Stimulated activated naive B cell treated with anti-CD40 and anti-IgM and Interleukin-4, amounts not matched to agents 10 μg/mL and 1 μg/mL and 100 μg/mL, for 72 hours (primary cell): ENCODE measurements at regions not wholly inside any gene's neighbourhood (a gene's known extent, or its start where the extent isn't known, plus 50 kb on each side); places are given as distances from the start of the nearest gene placed in this dataset.

Source experiments
- ATAC-seq, 2 donors: fragments of 150-1000 bp; cut with Tn5 transposase; replicated peaks; 2 replicates each; pipeline ENCODE4 v1.10.0; 2021; ENCODE audit warnings: moderate library complexity in 1 of 2
- DNase-seq: peaks from one replicate; pipeline ENCODE4 v3.0.0; 2021
- H3K27ac Mint-ChIP-seq: one replicate; pipeline ENCODE4 v1.8.0; 2022; ENCODE audit warnings: mild to moderate bottlenecking, mixed read lengths
- H3K27me3 Mint-ChIP-seq, 2 donors: one replicate each; pipeline ENCODE4 v1.8.0; 2022; ENCODE audit warnings: mixed read lengths in 2 of 2
- H3K36me3 Mint-ChIP-seq, 2 donors: one replicate each; pipeline ENCODE4 v1.8.0; 2022; ENCODE audit warnings: mixed read lengths in 2 of 2, mild to moderate bottlenecking in 1 of 2
- H3K4me1 Mint-ChIP-seq, 2 donors: one replicate each; pipeline ENCODE4 v1.8.0; 2022; ENCODE audit warnings: mixed read lengths in 2 of 2, mild to moderate bottlenecking in 1 of 2
- H3K4me3 Mint-ChIP-seq, 2 donors: one replicate each; pipeline ENCODE4 v1.8.0; 2022; ENCODE audit warnings: mild to moderate bottlenecking in 2 of 2, mixed read lengths in 2 of 2, moderate library complexity in 1 of 2
- H3K9me3 Mint-ChIP-seq, 2 donors: one replicate each; pipeline ENCODE4 v1.8.0; 2022; ENCODE audit warnings: mixed read lengths in 2 of 2, mild to moderate bottlenecking in 1 of 2

GRCh38 chr12:81819991-81820633, 61.0 kb upstream of the PPFIA2 start:
- peaks cover 0 to 8% of the 10 kb centered on the region in 2 donors for H3K9me3 Mint-ChIP-seq
- no peak overlapping the region for H3K27ac Mint-ChIP-seq
- no peaks in the 10 kb centered on the region for H3K4me1 Mint-ChIP-seq
- H3K27me3 Mint-ChIP-seq = no peaks in the 10 kb centered on the region
- DNase-seq (no peak), ATAC-seq (no peak)
- no peak overlapping the region for H3K4me3 Mint-ChIP-seq
- no peaks in the 10 kb centered on the region for H3K36me3 Mint-ChIP-seq

GRCh38 chr12:81815611-81816010, 56.5 kb upstream of the PPFIA2 start:
- H3K27me3 Mint-ChIP-seq = no peaks in the 10 kb centered on the region
- H3K9me3 Mint-ChIP-seq = peaks cover 5 to 20% of the 10 kb centered on the region in 2 donors
- no peaks in the 10 kb centered on the region for H3K4me1 Mint-ChIP-seq
- H3K27ac Mint-ChIP-seq = no peak overlapping the region
- H3K36me3 Mint-ChIP-seq = no peaks in the 10 kb centered on the region
- no peak overlapping the region for H3K4me3 Mint-ChIP-seq
- no peak for DNase-seq
- ATAC-seq = no peak

- no peaks in the 10 kb centered on the region for H3K27me3 Mint-ChIP-seq
- DNase-seq = no peak
- H3K9me3 Mint-ChIP-seq = peaks cover 5 to 12% of the 10 kb centered on the region in 2 donors
- no peak for ATAC-seq
- peaks cover 0 to 7% of the 10 kb centered on the region in 2 donors for H3K4me1 Mint-ChIP-seq
- no peak overlapping the region for H3K4me3 Mint-ChIP-seq
- H3K27ac Mint-ChIP-seq = no peak overlapping the region
- no peaks in the 10 kb centered on the region for H3K36me3 Mint-ChIP-seq
Observed at GRCh38 chr12:81811778-81812125, 52.6 kb upstream of the PPFIA2 start.

- peaks cover 0 to 7% of the 10 kb centered on the region in 2 donors for H3K4me1 Mint-ChIP-seq
- H3K36me3 Mint-ChIP-seq = no peaks in the 10 kb centered on the region
- H3K27me3 Mint-ChIP-seq = no peaks in the 10 kb centered on the region
- H3K4me3 Mint-ChIP-seq = no peak overlapping the region
- peaks cover 5 to 12% of the 10 kb centered on the region in 2 donors for H3K9me3 Mint-ChIP-seq
- ATAC-seq = no peak
- DNase-seq = no peak
- H3K27ac Mint-ChIP-seq = no peak overlapping the region
Observed at GRCh38 chr12:81811061-81811777, 52.1 kb upstream of the PPFIA2 start.

- Mint-ChIP-seq H3K27me3 (no peaks in the 10 kb centered on the region), H3K9me3 (peaks cover 5 to 12% of the 10 kb centered on the region in 2 donors), H3K36me3 (no peaks in the 10 kb centered on the region), H3K4me1 (peaks cover 0 to 7% of the 10 kb centered on the region in 2 donors), H3K27ac (no peak overlapping the region), H3K4me3 (no peak overlapping the region)
- DNase-seq = no peak
- ATAC-seq = peak; percentile 84 to 86
Observed at GRCh38 chr12:81809829-81810595, 50.9 kb upstream of the PPFIA2 start.

GRCh38 chr12:81809113-81809777, 50.1 kb upstream of the PPFIA2 start:
- no peaks in the 10 kb centered on the region for H3K36me3 Mint-ChIP-seq
- ATAC-seq (no peak), DNase-seq (no peak)
- H3K4me3 Mint-ChIP-seq = no peak overlapping the region
- H3K27ac Mint-ChIP-seq = no peak overlapping the region
- H3K27me3 Mint-ChIP-seq = no peaks in the 10 kb centered on the region
- peaks cover 5 to 6% of the 10 kb centered on the region in 2 donors for H3K9me3 Mint-ChIP-seq
- H3K4me1 Mint-ChIP-seq = peaks cover 0 to 7% of the 10 kb centered on the region in 2 donors
